ENCODE measurements at regions not wholly inside any gene's neighbourhood (a gene's known extent, or its start where the extent isn't known, plus 50 kb on each side); places are given as distances from the start of the nearest gene placed in this dataset.
"Not testable (repeated sequence)": the region's sequence is repeated elsewhere in the genome, so short reads cannot be mapped to it uniquely, and the experiment has no call there.

GRCh38 chr14:25298238-25298637, 248.3 kb upstream of the STXBP6 start:
- H3K27me3 Mint-ChIP-seq (ENCODE audit: unreplicated experiment): no peaks in the 10 kb centered on the region
- TF ChIP-seq, protein P1, sequence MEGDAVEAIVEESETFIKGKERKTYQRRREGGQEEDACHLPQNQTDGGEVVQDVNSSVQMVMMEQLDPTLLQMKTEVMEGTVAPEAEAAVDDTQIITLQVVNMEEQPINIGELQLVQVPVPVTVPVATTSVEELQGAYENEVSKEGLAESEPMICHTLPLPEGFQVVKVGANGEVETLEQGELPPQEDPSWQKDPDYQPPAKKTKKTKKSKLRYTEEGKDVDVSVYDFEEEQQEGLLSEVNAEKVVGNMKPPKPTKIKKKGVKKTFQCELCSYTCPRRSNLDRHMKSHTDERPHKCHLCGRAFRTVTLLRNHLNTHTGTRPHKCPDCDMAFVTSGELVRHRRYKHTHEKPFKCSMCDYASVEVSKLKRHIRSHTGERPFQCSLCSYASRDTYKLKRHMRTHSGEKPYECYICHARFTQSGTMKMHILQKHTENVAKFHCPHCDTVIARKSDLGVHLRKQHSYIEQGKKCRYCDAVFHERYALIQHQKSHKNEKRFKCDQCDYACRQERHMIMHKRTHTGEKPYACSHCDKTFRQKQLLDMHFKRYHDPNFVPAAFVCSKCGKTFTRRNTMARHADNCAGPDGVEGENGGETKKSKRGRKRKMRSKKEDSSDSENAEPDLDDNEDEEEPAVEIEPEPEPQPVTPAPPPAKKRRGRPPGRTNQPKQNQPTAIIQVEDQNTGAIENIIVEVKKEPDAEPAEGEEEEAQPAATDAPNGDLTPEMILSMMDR (IDR thresholded peaks at IDR 0.05; ENCODE audit: unreplicated experiment): no peak
- CTCF ChIA-PET: interaction anchor here (0.6 kb wide), 1 partner anchor 8 kb away, joined by 3 read pairs; no protein-coding TSS in a partner anchor
- no peaks in the 10 kb centered on the region for H3K9me3 Mint-ChIP-seq (ENCODE audit: low read depth, unreplicated experiment)
- no peak for DNase-seq
- no peak overlapping the region for H3K27ac Mint-ChIP-seq (ENCODE audit: unreplicated experiment)
- intact Hi-C loops (cut with micrococcal nuclease; ENCODE audit: unreplicated experiment): no loop called here
- H3K36me3 Mint-ChIP-seq (ENCODE audit: insufficient read depth, unreplicated experiment): no peaks in the 10 kb centered on the region
- H3K4me3 Mint-ChIP-seq (ENCODE audit: low read depth, unreplicated experiment): no peak overlapping the region
- no TSS peak for BruUV-seq (replicated peaks)
- H3K4me1 Mint-ChIP-seq (ENCODE audit: low read depth, unreplicated experiment): no peaks in the 10 kb centered on the region

- H3K36me3 Mint-ChIP-seq (ENCODE audit: insufficient read depth, unreplicated experiment); DNase-seq; BruUV-seq (replicated peaks); H3K27ac Mint-ChIP-seq (ENCODE audit: unreplicated experiment); H3K4me3 Mint-ChIP-seq (ENCODE audit: low read depth, unreplicated experiment); intact Hi-C loops (cut with micrococcal nuclease; ENCODE audit: unreplicated experiment); H3K9me3 Mint-ChIP-seq (ENCODE audit: low read depth, unreplicated experiment); H3K4me1 Mint-ChIP-seq (ENCODE audit: low read depth, unreplicated experiment); CTCF ChIA-PET; H3K27me3 Mint-ChIP-seq (ENCODE audit: unreplicated experiment): not testable (repeated sequence)
Observed at GRCh38 chr14:25290154-25290553, 240.2 kb upstream of the STXBP6 start.

DNA sequence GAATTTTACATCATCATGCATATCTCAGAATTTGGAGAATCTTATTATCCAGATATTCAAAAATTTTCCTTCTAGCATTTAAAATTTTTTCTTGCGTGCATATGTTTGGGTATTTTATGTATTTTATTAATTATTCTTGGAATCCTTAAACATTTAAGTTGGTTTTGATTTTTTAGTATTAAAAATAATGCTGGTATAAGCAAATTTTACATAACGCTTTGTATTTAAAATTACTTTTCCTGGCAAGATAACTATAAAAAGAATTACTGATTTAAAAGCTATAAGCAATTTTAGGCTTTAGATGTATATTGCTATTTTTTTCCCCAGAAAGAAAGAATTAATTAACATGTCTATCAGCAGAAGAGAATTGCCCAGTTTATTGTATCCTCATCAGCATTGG, 224.6 kb upstream of the STXBP6 start:
- no peak overlapping the region for H3K27ac Mint-ChIP-seq (ENCODE audit: unreplicated experiment)
- intact Hi-C loops (cut with micrococcal nuclease; ENCODE audit: unreplicated experiment): no loop called here
- TF ChIP-seq, protein P1 (IDR thresholded peaks at IDR 0.05; ENCODE audit: unreplicated experiment): no peak
- CTCF ChIA-PET: no interaction called here
- no peak for DNase-seq
- H3K4me1 Mint-ChIP-seq (ENCODE audit: low read depth, unreplicated experiment): no peaks in the 10 kb centered on the region
- no peaks in the 10 kb centered on the region for H3K36me3 Mint-ChIP-seq (ENCODE audit: insufficient read depth, unreplicated experiment)
- no TSS peak for BruUV-seq (replicated peaks)
- H3K9me3 Mint-ChIP-seq (ENCODE audit: low read depth, unreplicated experiment): no peaks in the 10 kb centered on the region
- H3K27me3 Mint-ChIP-seq (ENCODE audit: unreplicated experiment): peaks cover 16% of the 10 kb centered on the region
- no peak overlapping the region for H3K4me3 Mint-ChIP-seq (ENCODE audit: low read depth, unreplicated experiment)

DNA sequence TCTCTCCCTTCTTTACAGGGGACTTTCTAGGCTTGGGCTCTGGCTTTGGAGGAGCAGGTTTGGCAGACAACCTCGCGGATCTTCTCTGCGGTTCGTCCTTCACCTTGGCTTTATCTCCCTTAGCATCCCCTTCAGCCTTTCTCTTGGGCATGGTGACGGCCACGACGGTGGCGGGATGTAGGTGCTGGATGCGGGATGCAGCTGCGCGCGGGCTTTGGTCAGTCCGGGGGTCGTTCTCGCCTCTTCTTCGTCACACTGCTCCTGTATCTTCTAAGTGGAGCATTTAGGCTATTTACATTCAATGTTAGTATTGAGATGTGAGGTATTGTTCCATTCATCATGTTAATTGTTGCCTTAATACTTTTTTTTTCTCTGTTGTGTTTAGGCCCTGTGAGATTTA, 217.2 kb upstream of the STXBP6 start:
- Mint-ChIP-seq H3K27me3 (ENCODE audit: unreplicated experiment) (peaks cover 11% of the 10 kb centered on the region), H3K9me3 (ENCODE audit: low read depth, unreplicated experiment) (no peaks in the 10 kb centered on the region), H3K36me3 (ENCODE audit: insufficient read depth, unreplicated experiment) (no peaks in the 10 kb centered on the region), H3K27ac (ENCODE audit: unreplicated experiment) (no peak overlapping the region), H3K4me3 (ENCODE audit: low read depth, unreplicated experiment) (no peak overlapping the region), H3K4me1 (ENCODE audit: low read depth, unreplicated experiment) (no peaks in the 10 kb centered on the region)
- BruUV-seq (replicated peaks): no TSS peak
- TF ChIP-seq, protein P1 (IDR thresholded peaks at IDR 0.05; ENCODE audit: unreplicated experiment): no peak
- CTCF ChIA-PET: no interaction called here
- intact Hi-C loops (cut with micrococcal nuclease; ENCODE audit: unreplicated experiment): no loop called here
- DNase-seq: no peak

- intact Hi-C loops (cut with micrococcal nuclease; ENCODE audit: unreplicated experiment): no loop called here
- Mint-ChIP-seq H3K4me3 (ENCODE audit: low read depth, unreplicated experiment) (no peak overlapping the region), H3K36me3 (ENCODE audit: insufficient read depth, unreplicated experiment) (no peaks in the 10 kb centered on the region), H3K4me1 (ENCODE audit: low read depth, unreplicated experiment) (no peaks in the 10 kb centered on the region), H3K9me3 (ENCODE audit: low read depth, unreplicated experiment) (no peaks in the 10 kb centered on the region), H3K27ac (ENCODE audit: unreplicated experiment) (no peak overlapping the region), H3K27me3 (ENCODE audit: unreplicated experiment) (no peaks in the 10 kb centered on the region)
- CTCF ChIA-PET: interaction anchor here (1.0 kb wide), 1 partner anchor 11 kb away, joined by 3 read pairs; no protein-coding TSS in a partner anchor
- TF ChIP-seq, protein P1 (IDR thresholded peaks at IDR 0.05; ENCODE audit: unreplicated experiment): no peak
- BruUV-seq (replicated peaks): no TSS peak
- DNase-seq: no peak
Observed at GRCh38 chr14:25259470-25259869, 209.5 kb upstream of the STXBP6 start.

Data from Calu3 (cell line).